D721Med (cell line): ENCODE measurements at regions not wholly inside any gene's neighbourhood (a gene's known extent, or its start where the extent isn't known, plus 50 kb on each side); places are given as distances from the start of the nearest gene placed in this dataset.

Experiments
- DNase-seq: peaks from one replicate; pipeline ENCODE4 v3.0.0; 2011; ENCODE audit warnings: low spot score; ENCODE audit not compliant: insufficient read length
- FAIRE-seq: peaks from 2 replicates; lab custom pipeline; 2011; peaks lifted over from hg19 to GRCh38; lab: Jason Lieb, UNC
- CTCF ChIP-seq: IDR thresholded peaks from 2 replicates; pipeline ENCODE4 v1.5.1; 2012; ENCODE audit warnings: mild to moderate bottlenecking, control low read depth; ENCODE audit not compliant: insufficient read depth; ENCODE audit errors: missing control alignments

- no peak for TF ChIP-seq CTCF
- FAIRE-seq (no peak), DNase-seq (no peak)
These were observed 143.1 kb upstream of the GSE1 start for GRCh38 chr16:85469929-85470590.

GRCh38 chr16:85470873-85471272, 142.2 kb upstream of the GSE1 start:
- no peak for TF ChIP-seq CTCF
- no peak for FAIRE-seq
- DNase-seq: no peak

- DNase-seq (no peak), FAIRE-seq (no peak)
- no peak for TF ChIP-seq CTCF
These were observed 141.4 kb upstream of the GSE1 start for GRCh38 chr16:85471469-85472431.

- no peak for TF ChIP-seq CTCF
- DNase-seq: no peak
- FAIRE-seq: no peak
These were observed 140.6 kb upstream of the GSE1 start for GRCh38 chr16:85472514-85472913.

GRCh38 chr16:85473323-85473722, 139.8 kb upstream of the GSE1 start:
- FAIRE-seq (no peak), DNase-seq (no peak)
- no peak for TF ChIP-seq CTCF

- DNase-seq (no peak), FAIRE-seq (no peak)
- TF ChIP-seq CTCF: no peak
These were observed 139.1 kb upstream of the GSE1 start for GRCh38 chr16:85473909-85474620.
